ENCODE measurements at regions not wholly inside any gene's neighbourhood (a gene's known extent, or its start where the extent isn't known, plus 50 kb on each side); places are given as distances from the start of the nearest gene placed in this dataset.

DNA sequence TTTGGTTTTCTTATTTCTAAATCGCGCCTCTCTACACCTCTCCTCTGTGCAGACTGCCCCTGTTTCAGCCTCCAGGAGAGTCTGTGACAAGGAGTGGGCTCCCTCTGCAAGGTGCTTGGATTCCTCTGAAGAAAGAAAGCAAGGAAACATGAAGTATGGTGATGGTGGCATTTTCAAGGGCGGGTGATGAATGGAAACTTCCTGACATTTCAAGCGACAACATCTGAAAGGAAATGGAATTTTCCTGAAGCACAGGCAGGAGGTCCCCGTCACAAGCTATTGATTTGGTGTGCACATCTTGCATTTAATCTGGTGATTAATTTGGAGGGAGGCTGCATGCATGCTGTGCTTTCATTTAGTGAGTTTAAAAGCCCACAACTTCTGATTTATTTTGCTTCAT lies 164.6 kb upstream of the FGGY start:
- H3K27me3 Mint-ChIP-seq (ENCODE audit: insufficient read depth) = no peaks in the 10 kb centered on the region
- no peak overlapping the region for H3K27ac Mint-ChIP-seq
- H3K9me3 Mint-ChIP-seq = no peaks in the 10 kb centered on the region
- peaks cover 49% of the 10 kb centered on the region for H3K4me1 Mint-ChIP-seq (ENCODE audit: low read depth)
- no peak overlapping the region for H3K4me3 Mint-ChIP-seq
- no peak for TF ChIP-seq CTCF (IDR thresholded peaks at IDR 0.05)
- H3K36me3 Mint-ChIP-seq (ENCODE audit: low read depth) = no peaks in the 10 kb centered on the region
- DNase-seq = no peak

GRCh38 chr1:59133997-59134396 lies 162.9 kb upstream of the FGGY start:
- Mint-ChIP-seq H3K27me3 (ENCODE audit: insufficient read depth) (no peaks in the 10 kb centered on the region), H3K9me3 (no peaks in the 10 kb centered on the region), H3K4me1 (ENCODE audit: low read depth) (peaks cover 47% of the 10 kb centered on the region), H3K4me3 (no peak overlapping the region), H3K27ac (no peak overlapping the region), H3K36me3 (ENCODE audit: low read depth) (no peaks in the 10 kb centered on the region)
- TF ChIP-seq CTCF (IDR thresholded peaks at IDR 0.05) = no peak
- DNase-seq = no peak

DNA sequence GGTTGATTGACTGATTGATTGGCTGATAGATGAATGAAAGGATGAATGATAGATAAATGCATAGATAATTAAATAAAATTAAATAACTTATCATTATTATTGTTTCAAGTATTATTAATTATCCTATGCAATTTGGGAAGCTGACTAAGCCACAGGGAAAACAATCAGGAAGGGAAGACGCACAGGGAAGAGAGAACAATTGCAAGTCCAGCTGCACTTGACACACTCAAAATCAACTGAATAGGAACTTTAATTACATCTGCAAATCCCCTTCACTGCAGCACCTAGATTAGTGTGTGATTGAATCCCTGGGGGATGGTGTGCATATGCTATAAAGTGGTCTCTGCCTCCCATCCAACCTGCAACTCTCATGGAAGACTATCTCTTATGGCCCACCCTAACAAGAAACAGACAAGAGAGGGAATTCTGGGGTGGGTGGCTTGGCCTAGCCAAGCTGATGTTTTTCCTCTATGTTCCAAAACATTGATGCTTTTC lies 161.1 kb upstream of the FGGY start:
- no peak for TF ChIP-seq CTCF (IDR thresholded peaks at IDR 0.05)
- DNase-seq = no peak
- no peaks in the 10 kb centered on the region for H3K27me3 Mint-ChIP-seq (ENCODE audit: insufficient read depth)
- H3K9me3 Mint-ChIP-seq = no peaks in the 10 kb centered on the region
- H3K27ac Mint-ChIP-seq = no peak overlapping the region
- no peaks in the 10 kb centered on the region for H3K36me3 Mint-ChIP-seq (ENCODE audit: low read depth)
- peaks cover 47% of the 10 kb centered on the region for H3K4me1 Mint-ChIP-seq (ENCODE audit: low read depth)
- no peak overlapping the region for H3K4me3 Mint-ChIP-seq

DNA sequence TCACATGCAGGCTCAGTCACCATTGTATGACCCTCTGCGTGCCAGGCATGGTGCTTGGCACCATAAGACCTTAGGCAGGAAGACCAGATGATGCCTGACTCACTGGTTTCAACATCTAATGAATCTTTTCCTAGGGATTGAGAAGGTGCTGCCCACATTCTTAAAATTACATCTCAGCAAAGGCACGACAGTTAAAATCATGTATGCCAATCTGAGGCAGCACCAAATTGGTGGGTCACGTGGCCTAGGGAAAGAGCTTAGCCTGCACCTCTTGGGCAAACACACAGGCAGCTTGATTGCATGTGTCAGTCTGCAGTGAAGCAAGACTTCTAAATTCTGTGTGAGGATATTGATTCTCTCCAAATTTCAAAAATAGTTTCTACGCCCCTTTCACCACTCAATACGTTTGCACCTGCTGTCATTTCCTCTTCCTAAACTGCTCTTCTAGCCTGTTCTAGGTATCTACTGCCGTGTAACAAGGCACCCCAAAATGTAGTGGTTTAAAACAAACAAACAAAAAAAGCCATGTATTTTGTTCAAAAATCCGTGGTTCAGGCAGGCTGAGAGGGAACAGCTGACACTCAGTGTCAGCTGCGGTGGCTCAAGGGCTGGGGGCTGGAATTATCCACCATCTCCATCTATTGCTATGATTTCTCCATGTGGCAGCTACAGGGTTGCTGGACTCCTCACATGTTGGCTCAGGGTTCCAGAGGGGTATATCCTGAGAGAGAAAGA lies 160.2 kb upstream of the FGGY start:
- DNase-seq = no peak
- Mint-ChIP-seq H3K27ac (no peak overlapping the region; the same call in 1 of the 2 replicates), H3K4me1 (ENCODE audit: low read depth) (peaks cover 54% of the 10 kb centered on the region)

GRCh38 chr1:59137276-59137615 lies 159.6 kb upstream of the FGGY start:
- Mint-ChIP-seq H3K27ac (no peak overlapping the region), H3K4me3 (no peak overlapping the region), H3K4me1 (ENCODE audit: low read depth) (peaks cover 59% of the 10 kb centered on the region), H3K9me3 (no peaks in the 10 kb centered on the region), H3K27me3 (ENCODE audit: insufficient read depth) (no peaks in the 10 kb centered on the region), H3K36me3 (ENCODE audit: low read depth) (no peaks in the 10 kb centered on the region)
- no peak for TF ChIP-seq CTCF (IDR thresholded peaks at IDR 0.05)
- no peak for DNase-seq

More for the DNA sequence above, 160.2 kb upstream of the FGGY start:
- Mint-ChIP-seq H3K27me3 (ENCODE audit: insufficient read depth) (no peaks in the 10 kb centered on the region), H3K4me3 (no peak overlapping the region), H3K9me3 (no peaks in the 10 kb centered on the region), H3K36me3 (ENCODE audit: low read depth) (no peaks in the 10 kb centered on the region)
- TF ChIP-seq CTCF (IDR thresholded peaks at IDR 0.05) = no peak

Data from HFFc6 (cell line).